ENCODE measurements at regions not wholly inside any gene's neighbourhood (a gene's known extent, or its start where the extent isn't known, plus 50 kb on each side); places are given as distances from the start of the nearest gene placed in this dataset.

DNA sequence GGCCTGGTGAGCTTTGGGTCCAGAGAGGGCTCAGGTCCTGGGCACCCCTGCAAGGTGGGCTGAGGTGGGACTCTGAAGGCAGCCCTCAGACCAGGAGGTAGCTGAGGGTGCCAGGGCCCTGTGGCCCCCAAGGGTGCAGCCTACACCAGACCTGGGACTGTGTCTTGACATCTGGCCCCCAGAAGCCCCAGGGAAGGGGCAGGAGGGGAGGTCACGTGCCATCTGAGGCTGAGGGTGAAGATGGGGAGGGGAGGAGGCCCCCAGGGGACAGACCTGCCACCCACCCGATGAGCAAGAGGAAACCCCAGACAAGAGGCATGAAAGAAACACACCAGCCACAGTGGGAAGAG, 520.2 kb downstream of the BRD1 start:
- TF ChIP-seq POLR2A (IDR thresholded peaks at IDR 0.05; ENCODE audit: borderline replicate concordance, extremely low read depth, insufficient read depth, insufficient read length): no peak
- TF ChIP-seq, protein P1, sequence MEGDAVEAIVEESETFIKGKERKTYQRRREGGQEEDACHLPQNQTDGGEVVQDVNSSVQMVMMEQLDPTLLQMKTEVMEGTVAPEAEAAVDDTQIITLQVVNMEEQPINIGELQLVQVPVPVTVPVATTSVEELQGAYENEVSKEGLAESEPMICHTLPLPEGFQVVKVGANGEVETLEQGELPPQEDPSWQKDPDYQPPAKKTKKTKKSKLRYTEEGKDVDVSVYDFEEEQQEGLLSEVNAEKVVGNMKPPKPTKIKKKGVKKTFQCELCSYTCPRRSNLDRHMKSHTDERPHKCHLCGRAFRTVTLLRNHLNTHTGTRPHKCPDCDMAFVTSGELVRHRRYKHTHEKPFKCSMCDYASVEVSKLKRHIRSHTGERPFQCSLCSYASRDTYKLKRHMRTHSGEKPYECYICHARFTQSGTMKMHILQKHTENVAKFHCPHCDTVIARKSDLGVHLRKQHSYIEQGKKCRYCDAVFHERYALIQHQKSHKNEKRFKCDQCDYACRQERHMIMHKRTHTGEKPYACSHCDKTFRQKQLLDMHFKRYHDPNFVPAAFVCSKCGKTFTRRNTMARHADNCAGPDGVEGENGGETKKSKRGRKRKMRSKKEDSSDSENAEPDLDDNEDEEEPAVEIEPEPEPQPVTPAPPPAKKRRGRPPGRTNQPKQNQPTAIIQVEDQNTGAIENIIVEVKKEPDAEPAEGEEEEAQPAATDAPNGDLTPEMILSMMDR (IDR thresholded peaks at IDR 0.05 in 2 of 3, conservative IDR thresholded peaks at IDR 0.05 in 1 of 3; ENCODE audit: borderline replicate concordance in 1 of 3, insufficient read depth in 1 of 3, low read depth in 2 of 3, low read length in 2 of 3): no peak
- TF ChIP-seq CEBPB (IDR thresholded peaks at IDR 0.05; ENCODE audit: low read depth): no peak
